ENCODE measurements at regions not wholly inside any gene's neighbourhood (a gene's known extent, or its start where the extent isn't known, plus 50 kb on each side); places are given as distances from the start of the nearest gene placed in this dataset.

- TF ChIP-seq CTCF (IDR thresholded peaks at IDR 0.05), result no peak
- TF ChIP-seq POLR2A (IDR thresholded peaks at IDR 0.05), result no peak
These were observed 126.6 kb upstream of the KCNJ16 start for GRCh38 chr17:69948406-69948805.
